ENCODE measurements at regions not wholly inside any gene's neighbourhood (a gene's known extent, or its start where the extent isn't known, plus 50 kb on each side); places are given as distances from the start of the nearest gene placed in this dataset.

- Histone ChIP-seq H3K4me1 (ENCODE audit: insufficient read depth, low read length) (no peaks in the 10 kb centered on the region), H3K79me2 (ENCODE audit: insufficient read depth, low read length) (no peaks in the 10 kb centered on the region), H3K4me2 (ENCODE audit: low read depth, low read length) (no peak overlapping the region), H3K27ac (ENCODE audit: extremely low read length, insufficient read depth, low read length) (no peak overlapping the region), H3K9ac (ENCODE audit: insufficient read depth, low read depth, low read length) (no peak overlapping the region), H2AFZ (ENCODE audit: low read length) (no peak overlapping the region), H4K20me1 (ENCODE audit: insufficient read depth, low read length) (no peaks in the 10 kb centered on the region), H3K9me3 (ENCODE audit: low read length) (no peaks in the 10 kb centered on the region), H3K27me3 (ENCODE audit: control insufficient read depth in 1 of 2, insufficient read depth in 2 of 2, low read length in 2 of 2) (no peaks in the 10 kb centered on the region), H3K36me3 (replicated peaks in 1 of 2; ENCODE audit: control insufficient read depth in 1 of 2, insufficient read depth in 2 of 2, low read length in 2 of 2) (no peaks in the 10 kb centered on the region), H3K4me3 (replicated peaks in 1 of 3; ENCODE audit: insufficient read depth in 1 of 3, low read depth in 2 of 3, low read length in 3 of 3) (no peak overlapping the region)
- no peak for TF ChIP-seq PHF20 (CRISPR knock-in tag; IDR thresholded peaks at IDR 0.05)
- TF ChIP-seq ATF7 (IDR thresholded peaks at IDR 0.05), result no peak
- TF ChIP-seq ATF7 (CRISPR knock-in tag; IDR thresholded peaks at IDR 0.05), result no peak
- TF ChIP-seq, protein P1, sequence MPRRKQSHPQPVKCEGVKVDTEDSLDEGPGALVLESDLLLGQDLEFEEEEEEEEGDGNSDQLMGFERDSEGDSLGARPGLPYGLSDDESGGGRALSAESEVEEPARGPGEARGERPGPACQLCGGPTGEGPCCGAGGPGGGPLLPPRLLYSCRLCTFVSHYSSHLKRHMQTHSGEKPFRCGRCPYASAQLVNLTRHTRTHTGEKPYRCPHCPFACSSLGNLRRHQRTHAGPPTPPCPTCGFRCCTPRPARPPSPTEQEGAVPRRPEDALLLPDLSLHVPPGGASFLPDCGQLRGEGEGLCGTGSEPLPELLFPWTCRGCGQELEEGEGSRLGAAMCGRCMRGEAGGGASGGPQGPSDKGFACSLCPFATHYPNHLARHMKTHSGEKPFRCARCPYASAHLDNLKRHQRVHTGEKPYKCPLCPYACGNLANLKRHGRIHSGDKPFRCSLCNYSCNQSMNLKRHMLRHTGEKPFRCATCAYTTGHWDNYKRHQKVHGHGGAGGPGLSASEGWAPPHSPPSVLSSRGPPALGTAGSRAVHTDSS (CRISPR knock-in tag; conservative IDR thresholded peaks at IDR 0.05), result no peak
- TF ChIP-seq, protein P2, sequence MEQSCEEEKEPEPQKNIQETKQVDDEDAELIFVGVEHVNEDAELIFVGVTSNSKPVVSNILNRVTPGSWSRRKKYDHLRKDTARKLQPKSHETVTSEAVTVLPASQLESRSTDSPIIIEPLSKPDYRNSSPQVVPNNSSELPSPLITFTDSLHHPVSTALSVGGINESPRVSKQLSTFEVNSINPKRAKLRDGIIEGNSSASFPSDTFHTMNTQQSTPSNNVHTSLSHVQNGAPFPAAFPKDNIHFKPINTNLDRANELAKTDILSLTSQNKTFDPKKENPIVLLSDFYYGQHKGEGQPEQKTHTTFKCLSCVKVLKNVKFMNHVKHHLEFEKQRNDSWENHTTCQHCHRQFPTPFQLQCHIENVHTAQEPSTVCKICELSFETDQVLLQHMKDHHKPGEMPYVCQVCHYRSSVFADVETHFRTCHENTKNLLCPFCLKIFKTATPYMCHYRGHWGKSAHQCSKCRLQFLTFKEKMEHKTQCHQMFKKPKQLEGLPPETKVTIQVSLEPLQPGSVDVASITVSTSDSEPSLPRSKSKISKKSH (CRISPR knock-in tag; IDR thresholded peaks at IDR 0.05; ENCODE audit: borderline replicate concordance), result no peak
- TF ChIP-seq NR2F6 (IDR thresholded peaks at IDR 0.05), result no peak
- TF ChIP-seq NR2F6 (CRISPR knock-in tag; IDR thresholded peaks at IDR 0.05), result no peak
- TF ChIP-seq SOX5 (CRISPR knock-in tag; IDR thresholded peaks at IDR 0.05; ENCODE audit: borderline replicate concordance), result 0 out of 2 replicates have a peak, but pooled peaks have one; percentile 17
- TF ChIP-seq, protein P3, sequence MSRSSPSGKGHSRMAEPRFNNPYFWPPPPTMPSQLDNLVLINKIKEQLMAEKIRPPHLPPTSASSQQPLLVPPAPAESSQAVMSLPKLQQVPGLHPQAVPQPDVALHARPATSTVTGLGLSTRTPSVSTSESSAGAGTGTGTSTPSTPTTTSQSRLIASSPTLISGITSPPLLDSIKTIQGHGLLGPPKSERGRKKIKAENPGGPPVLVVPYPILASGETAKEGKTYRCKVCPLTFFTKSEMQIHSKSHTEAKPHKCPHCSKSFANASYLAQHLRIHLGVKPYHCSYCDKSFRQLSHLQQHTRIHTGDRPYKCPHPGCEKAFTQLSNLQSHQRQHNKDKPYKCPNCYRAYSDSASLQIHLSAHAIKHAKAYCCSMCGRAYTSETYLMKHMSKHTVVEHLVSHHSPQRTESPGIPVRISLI (CRISPR knock-in tag; IDR thresholded peaks at IDR 0.05; ENCODE audit: borderline replicate concordance), result no peak
- no peak for TF ChIP-seq SOX13 (IDR thresholded peaks at IDR 0.05)
- peak in 1 of 2 experiments; percentile 71; a peak in 2 of 4 replicates for TF ChIP-seq SOX13 (CRISPR knock-in tag; conservative IDR thresholded peaks at IDR 0.05 in 1 of 2, IDR thresholded peaks at IDR 0.05 in 1 of 2)
- TF ChIP-seq, protein P4, sequence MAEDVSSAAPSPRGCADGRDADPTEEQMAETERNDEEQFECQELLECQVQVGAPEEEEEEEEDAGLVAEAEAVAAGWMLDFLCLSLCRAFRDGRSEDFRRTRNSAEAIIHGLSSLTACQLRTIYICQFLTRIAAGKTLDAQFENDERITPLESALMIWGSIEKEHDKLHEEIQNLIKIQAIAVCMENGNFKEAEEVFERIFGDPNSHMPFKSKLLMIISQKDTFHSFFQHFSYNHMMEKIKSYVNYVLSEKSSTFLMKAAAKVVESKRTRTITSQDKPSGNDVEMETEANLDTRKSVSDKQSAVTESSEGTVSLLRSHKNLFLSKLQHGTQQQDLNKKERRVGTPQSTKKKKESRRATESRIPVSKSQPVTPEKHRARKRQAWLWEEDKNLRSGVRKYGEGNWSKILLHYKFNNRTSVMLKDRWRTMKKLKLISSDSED (CRISPR knock-in tag; IDR thresholded peaks at IDR 0.05), result no peak
- TF ChIP-seq FUBP1 (CRISPR knock-in tag; IDR thresholded peaks at IDR 0.05; ENCODE audit: borderline replicate concordance), result no peak
- TF ChIP-seq SIX1 (CRISPR knock-in tag; IDR thresholded peaks at IDR 0.05; ENCODE audit: borderline replicate concordance), result no peak
- no peak for TF ChIP-seq SOX6 (IDR thresholded peaks at IDR 0.05)
- TF ChIP-seq SOX6 (CRISPR knock-in tag; IDR thresholded peaks at IDR 0.05), result peak; percentile 11; the same call in 1 of the 2 replicates
- TF ChIP-seq ZNF83 (CRISPR knock-in tag; IDR thresholded peaks at IDR 0.05; ENCODE audit: borderline replicate concordance), result no peak
- TF ChIP-seq ZFP62 (CRISPR knock-in tag; IDR thresholded peaks at IDR 0.05), result no peak
- in situ Hi-C loops (cut with HindIII; ENCODE audit: extremely low pct_ligation_motif_present, low pct_unique_long_range_greater_than_20kb), result no loop called here
- DNase-seq (ENCODE audit: low spot score) (peak; percentile 8), ATAC-seq (no peak), FAIRE-seq (no peak)
- intact Hi-C loops (cut with micrococcal nuclease; ENCODE audit: unreplicated experiment), result loop anchor here (5.0 kb wide), 2 partner anchors 254 to 384 kb away; no protein-coding TSS in a partner anchor
- ChIA-PET CTCF (ENCODE audit: low intra/inter-chr PET ratio, low total read pairs) (no interaction called here), POLR2A (no interaction called here)
- 1% methylated on average over 5 of the region's 5 CpGs for WGBS (ENCODE audit: low lambda C conversion rate)
- no TSS peak for BruUV-seq (replicated peaks)
Observed at GRCh38 chr9:7656636-7657035, 142.9 kb downstream of the DMAC1 start.

Data from HepG2 (cell line).